ENCODE measurements at regions not wholly inside any gene's neighbourhood (a gene's known extent, or its start where the extent isn't known, plus 50 kb on each side); places are given as distances from the start of the nearest gene placed in this dataset.
"Not testable (repeated sequence)": the region's sequence is repeated elsewhere in the genome, so short reads cannot be mapped to it uniquely, and the experiment has no call there.

- H3K36me3 ChIP-seq (ENCODE audit: low read depth, low read length); H3K9ac ChIP-seq (ENCODE audit: low read length); H3K79me2 ChIP-seq (ENCODE audit: low read length); DNase-seq; H3K9me2 ChIP-seq (replicated peaks; ENCODE audit: low read length); H3K4me2 ChIP-seq (ENCODE audit: low read length); H2AFZ ChIP-seq (ENCODE audit: low read length); ATAC-seq; intact Hi-C loops (cut with micrococcal nuclease); H3K4me3 ChIP-seq (ENCODE audit: low read length); POLR2A ChIA-PET (ENCODE audit: unreplicated experiment); BruUV-seq (replicated peaks); CTCF ChIA-PET; H3K9me3 ChIP-seq (ENCODE audit: low read length); H3K27ac ChIP-seq (ENCODE audit: low read length); H4K20me1 ChIP-seq (ENCODE audit: low read length); H3F3A ChIP-seq (ENCODE audit: low read length, unreplicated experiment); H3K4me1 ChIP-seq (ENCODE audit: insufficient read depth, low read length): not testable (repeated sequence)
- H3K27me3 ChIP-seq (ENCODE audit: low read length): peaks cover 28% of the 10 kb centered on the region
Measured at GRCh38 chr10:45056806-45057205, 56.1 kb downstream of the ZNF22 start.

- Histone ChIP-seq H4K20me1 (ENCODE audit: low read length) (no peaks in the 10 kb centered on the region), H3K79me2 (ENCODE audit: low read length) (no peaks in the 10 kb centered on the region), H3K4me1 (ENCODE audit: insufficient read depth, low read length) (no peaks in the 10 kb centered on the region), H3K27me3 (ENCODE audit: low read length) (peaks cover 31% of the 10 kb centered on the region), H3K9me2 (replicated peaks; ENCODE audit: low read length) (no peaks in the 10 kb centered on the region), H3F3A (ENCODE audit: low read length, unreplicated experiment) (no peaks in the 10 kb centered on the region), H3K9ac (ENCODE audit: low read length) (no peak overlapping the region), H3K36me3 (ENCODE audit: low read depth, low read length) (no peaks in the 10 kb centered on the region), H3K4me3 (ENCODE audit: low read length) (no peak overlapping the region), H3K27ac (ENCODE audit: low read length) (no peak overlapping the region), H2AFZ (ENCODE audit: low read length) (no peak overlapping the region), H3K9me3 (ENCODE audit: low read length) (no peaks in the 10 kb centered on the region), H3K4me2 (ENCODE audit: low read length) (no peak overlapping the region)
- CTCF ChIA-PET: interaction anchor here (0.6 kb wide), 1 partner anchor 54 kb away, joined by 3 read pairs; no protein-coding TSS in a partner anchor
- POLR2A ChIA-PET (ENCODE audit: unreplicated experiment): no interaction called here
- no peak for TF ChIP-seq CTCF (conservative IDR thresholded peaks at IDR 0.05; ENCODE audit: low read depth, low read length)
- no peak for TF ChIP-seq EZH2phosphoT487 (IDR thresholded peaks at IDR 0.05; ENCODE audit: borderline replicate concordance, low read length)
- TF ChIP-seq EZH2 (IDR thresholded peaks at IDR 0.05; ENCODE audit: low read length, unreplicated experiment): no peak
- BruUV-seq (replicated peaks): no TSS peak
- intact Hi-C loops (cut with micrococcal nuclease): no loop called here
- ATAC-seq (no peak), DNase-seq (peak; percentile 32)
Measured at GRCh38 chr10:45058580-45058979, 57.9 kb downstream of the ZNF22 start.

- Histone ChIP-seq H3K9ac (ENCODE audit: low read length) (no peak overlapping the region), H2AFZ (ENCODE audit: low read length) (no peak overlapping the region), H3K27ac (ENCODE audit: low read length) (no peak overlapping the region), H3F3A (ENCODE audit: low read length, unreplicated experiment) (no peaks in the 10 kb centered on the region), H3K27me3 (ENCODE audit: low read length) (peaks cover 36% of the 10 kb centered on the region), H3K4me2 (ENCODE audit: low read length) (no peak overlapping the region), H3K4me1 (ENCODE audit: insufficient read depth, low read length) (no peaks in the 10 kb centered on the region), H3K9me3 (ENCODE audit: low read length) (no peaks in the 10 kb centered on the region), H4K20me1 (ENCODE audit: low read length) (no peaks in the 10 kb centered on the region), H3K4me3 (ENCODE audit: low read length) (no peak overlapping the region), H3K79me2 (ENCODE audit: low read length) (no peaks in the 10 kb centered on the region), H3K36me3 (ENCODE audit: low read depth, low read length) (no peaks in the 10 kb centered on the region), H3K9me2 (replicated peaks; ENCODE audit: low read length) (no peaks in the 10 kb centered on the region)
- intact Hi-C loops (cut with micrococcal nuclease): no loop called here
- POLR2A ChIA-PET (ENCODE audit: unreplicated experiment): no interaction called here
- DNase-seq (no peak), ATAC-seq (no peak)
- CTCF ChIA-PET: interaction anchor here (0.6 kb wide), 1 partner anchor 54 kb away, joined by 3 read pairs; no protein-coding TSS in a partner anchor
- BruUV-seq (replicated peaks): no TSS peak
- TF ChIP-seq EZH2phosphoT487 (IDR thresholded peaks at IDR 0.05; ENCODE audit: borderline replicate concordance, low read length) (no peak), EZH2 (IDR thresholded peaks at IDR 0.05; ENCODE audit: low read length, unreplicated experiment) (no peak), CTCF (conservative IDR thresholded peaks at IDR 0.05; ENCODE audit: low read depth, low read length) (no peak)
Measured at GRCh38 chr10:45058992-45059561, 58.4 kb downstream of the ZNF22 start.

Data from PC-3 (cell line).